Germinal center (tissue), 1 donor: ENCODE measurements at regions not wholly inside any gene's neighbourhood (a gene's known extent, or its start where the extent isn't known, plus 50 kb on each side); places are given as distances from the start of the nearest gene placed in this dataset.
A peak's percentile ranks its signal among the peaks of the same experiment; 100 is the strongest.

Experiments
- DNase-seq: peaks from one replicate; pipeline ENCODE4 v3.0.0; 2012; ENCODE audit warnings: mixed read lengths, low spot score

DNA sequence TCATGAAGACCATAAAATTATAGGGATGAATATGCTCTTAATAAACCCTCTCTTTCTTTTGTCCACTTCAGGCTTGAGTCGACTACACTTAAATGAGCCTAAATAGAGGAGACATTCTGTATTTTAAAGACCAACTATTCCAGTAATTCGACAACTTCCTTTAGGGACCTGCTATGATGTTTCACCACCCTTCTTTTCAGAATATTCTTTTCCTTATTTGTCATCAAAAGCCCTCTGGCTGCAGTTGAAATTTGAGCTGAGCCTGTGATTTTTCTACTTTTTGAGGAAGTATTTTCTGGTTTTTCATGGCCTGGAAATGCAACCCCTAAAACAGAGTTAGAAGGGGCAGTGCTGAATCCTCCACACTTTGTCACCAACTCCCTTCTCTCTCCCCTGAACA lies 287.0 kb downstream of the EPHA4 start:
- DNase-seq: no peak

DNA sequence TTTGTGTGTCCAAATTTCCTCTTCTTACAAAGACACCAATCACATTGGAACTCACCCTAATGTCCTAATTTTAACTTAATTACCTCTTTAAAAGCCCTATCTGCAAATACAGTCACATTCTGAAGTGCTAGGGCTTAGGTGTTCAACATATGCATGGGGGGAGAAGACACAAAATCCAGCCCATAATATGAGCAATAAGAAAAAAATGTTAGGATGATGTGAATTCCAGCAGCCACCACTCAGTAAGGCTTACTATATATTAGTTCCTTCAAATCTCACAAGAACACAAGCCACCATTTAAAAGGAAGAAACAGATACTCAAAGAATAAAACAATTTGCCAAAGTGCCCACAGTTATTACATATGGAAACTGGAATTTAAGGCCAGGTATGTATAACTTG lies 285.7 kb downstream of the EPHA4 start:
- DNase-seq: no peak

GRCh38 chr2:221289389-221289788 lies 282.7 kb downstream of the EPHA4 start:
- no peak for DNase-seq

DNA sequence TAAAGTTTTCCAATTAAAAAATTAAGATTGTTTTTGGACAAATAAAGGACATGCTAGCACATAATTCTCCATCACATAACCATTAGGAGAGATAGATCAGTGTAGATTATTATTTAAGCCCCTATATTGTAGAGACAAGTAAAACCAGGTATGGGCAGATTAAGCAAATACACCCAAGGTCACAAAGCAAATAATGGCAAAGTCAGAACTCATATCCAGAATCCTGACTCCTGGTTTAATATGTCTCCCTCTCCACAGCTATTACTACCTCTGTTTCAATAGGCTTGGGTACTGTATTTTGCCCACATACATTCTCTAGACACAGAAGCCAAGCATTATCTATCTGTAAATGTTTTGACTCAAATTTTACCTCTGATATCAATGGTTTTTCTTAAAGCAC lies 282.3 kb downstream of the EPHA4 start:
- no peak for DNase-seq

GRCh38 chr2:221293949-221294742 lies 278.0 kb downstream of the EPHA4 start:
- DNase-seq: peak; percentile 16

DNA sequence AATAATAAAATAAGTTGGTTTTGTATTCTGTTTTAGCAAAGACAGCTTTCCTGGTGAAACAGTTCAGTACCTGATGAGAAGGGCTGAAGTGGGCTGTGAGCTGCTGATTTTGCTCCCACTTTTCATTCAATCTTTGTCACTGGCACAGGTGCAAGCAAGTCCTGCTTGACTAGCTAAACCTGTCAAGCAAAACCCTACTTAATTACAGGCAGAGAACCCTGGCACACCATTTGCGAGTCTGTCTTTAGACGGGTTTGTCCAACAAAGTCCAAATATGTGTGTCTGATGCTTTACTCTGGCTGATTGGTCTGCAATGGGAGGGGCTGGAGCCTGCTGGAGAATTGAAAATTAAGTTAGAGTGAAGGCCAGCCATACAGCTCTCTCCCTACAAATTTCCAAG lies 267.2 kb downstream of the EPHA4 start:
- DNase-seq: no peak

DNA sequence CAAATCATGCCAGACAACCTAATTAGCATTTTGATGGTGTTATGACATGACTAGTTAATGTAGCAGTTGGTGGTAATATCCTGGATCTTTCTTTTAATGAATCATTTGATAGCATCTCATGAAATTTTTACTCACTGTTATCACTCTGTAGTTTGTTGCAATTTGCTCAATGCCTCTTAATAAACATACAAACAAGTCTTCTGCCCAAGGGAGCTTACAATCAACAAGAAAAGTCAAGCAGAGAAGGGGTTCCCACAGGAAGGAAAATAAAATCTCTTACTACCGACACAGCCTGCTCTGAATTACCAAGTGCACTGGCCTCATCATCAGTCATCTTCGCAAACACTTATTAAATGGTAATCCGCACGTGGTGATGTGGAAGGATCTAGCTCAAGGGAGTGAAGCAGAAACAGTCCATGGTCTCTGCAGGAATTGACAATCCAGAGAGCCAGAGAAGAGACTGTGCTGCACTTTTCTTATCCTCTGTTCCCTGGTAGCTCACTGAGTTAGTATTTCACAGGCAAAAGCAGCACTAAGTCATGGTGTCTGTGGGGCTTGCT lies 263.5 kb downstream of the EPHA4 start:
- DNase-seq: no peak

- DNase-seq: no peak
These were observed 262.1 kb downstream of the EPHA4 start for GRCh38 chr2:221309892-221310583.

GRCh38 chr2:221310730-221311129 lies 261.4 kb downstream of the EPHA4 start:
- DNase-seq: no peak

DNA sequence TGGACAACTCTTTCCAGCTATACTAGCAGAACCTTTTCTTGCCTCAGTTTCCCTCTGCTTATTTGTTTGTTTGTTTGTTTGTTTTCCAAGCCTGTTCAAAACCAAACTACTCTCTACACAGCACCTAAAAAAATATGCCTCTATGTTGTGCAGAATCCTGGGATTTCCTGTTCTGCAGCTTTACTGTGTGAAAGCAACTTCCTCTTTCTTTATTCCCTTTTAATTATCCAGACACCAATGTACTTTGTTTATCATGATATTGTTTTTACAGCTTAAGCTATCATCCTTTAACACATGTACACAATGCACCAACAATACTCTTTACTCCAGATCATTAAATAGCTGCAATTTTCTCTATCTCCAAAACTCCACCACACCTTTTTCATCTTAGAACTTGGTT lies 259.5 kb downstream of the EPHA4 start:
- no peak for DNase-seq

DNA sequence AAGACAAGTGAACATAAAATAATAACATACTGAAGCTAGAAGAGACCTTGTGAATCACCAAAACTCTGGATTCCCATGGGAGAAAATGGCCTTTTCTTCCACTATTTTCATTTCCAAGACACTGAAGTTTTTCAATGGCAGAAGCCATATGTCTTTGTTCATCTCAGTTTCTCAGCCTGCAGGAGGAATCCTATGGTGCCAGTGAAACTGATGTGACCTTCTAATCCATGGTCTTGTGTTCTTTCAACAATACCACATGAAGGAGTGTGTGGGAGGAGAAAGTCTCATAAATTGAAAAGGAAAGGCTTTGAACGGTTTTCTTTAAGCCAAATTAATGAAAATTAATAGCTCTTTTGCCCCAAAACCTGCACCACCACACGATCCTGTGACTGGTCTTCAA lies 257.3 kb downstream of the EPHA4 start:
- no peak for DNase-seq

DNA sequence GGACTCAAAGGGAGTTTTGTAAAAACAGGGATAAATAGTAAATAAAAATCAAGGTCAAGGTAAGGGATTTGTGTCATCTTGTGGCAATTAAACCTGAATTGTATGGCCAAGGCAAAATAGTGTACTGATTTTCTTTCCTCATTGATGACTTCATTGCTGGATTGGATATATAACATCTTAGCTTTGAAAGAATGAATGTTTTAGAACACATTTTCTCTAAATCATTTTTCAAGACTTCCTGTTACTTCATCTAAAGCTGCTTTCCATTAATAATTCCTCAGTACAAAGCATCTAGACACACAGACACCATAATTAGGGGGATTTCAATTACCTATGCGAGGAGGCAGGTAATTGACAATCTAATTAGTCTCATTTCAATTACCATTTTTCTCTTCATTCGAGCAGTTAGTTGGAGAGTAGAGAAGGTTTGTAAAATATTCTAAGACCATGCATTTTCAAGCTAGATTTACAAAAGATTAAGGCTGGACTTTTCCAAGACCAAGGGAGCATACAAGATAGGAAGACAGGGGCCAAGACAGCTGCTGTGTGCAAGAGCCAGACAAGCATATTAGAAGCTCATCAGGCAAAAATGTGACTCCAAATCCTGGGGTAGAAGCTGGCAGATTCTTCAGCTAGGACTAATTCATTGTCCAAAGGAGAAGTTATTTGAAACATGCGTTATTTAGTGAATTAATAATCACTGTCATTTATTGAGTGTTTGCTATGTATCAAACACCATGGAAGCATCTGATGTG lies 253.6 kb downstream of the EPHA4 start:
- DNase-seq: no peak

GRCh38 chr2:221322741-221323140 lies 249.4 kb downstream of the EPHA4 start:
- no peak for DNase-seq

DNA sequence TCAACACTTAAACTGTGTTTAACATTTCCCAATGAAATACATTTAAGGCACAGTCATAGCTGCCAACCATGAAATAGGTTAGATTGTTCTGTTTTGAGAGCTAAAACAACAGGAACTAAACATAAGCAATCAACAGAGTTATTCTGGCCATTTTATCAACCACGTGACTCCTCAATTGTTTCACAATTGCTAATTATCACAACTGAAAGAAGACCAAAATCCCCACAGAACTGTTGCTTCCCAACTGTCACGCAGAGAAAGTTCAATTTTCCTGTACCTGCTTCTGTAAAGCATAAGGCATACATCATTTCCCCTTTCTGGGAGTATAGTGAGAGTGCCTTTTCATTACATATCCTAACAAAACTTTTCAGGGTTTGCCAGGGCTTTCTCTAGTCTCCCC lies 248.6 kb downstream of the EPHA4 start:
- DNase-seq: no peak

DNA sequence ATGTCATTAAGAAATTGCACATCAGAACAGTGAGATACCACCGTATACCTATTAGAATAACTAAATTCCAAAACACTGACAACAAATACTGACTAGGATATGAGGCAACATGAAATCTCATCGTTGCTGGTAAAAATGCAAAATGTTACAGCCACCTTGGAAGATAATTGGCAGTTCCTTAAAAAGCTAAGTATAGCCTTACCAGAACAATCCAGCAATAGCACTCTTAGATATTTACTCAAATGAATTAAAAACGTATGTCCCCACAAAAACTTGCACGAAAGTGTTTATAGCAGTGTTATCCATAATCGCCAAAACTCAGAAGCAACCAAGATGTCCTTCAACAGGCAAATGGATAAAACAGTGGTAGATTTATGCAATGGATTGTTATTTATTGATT lies 241.7 kb downstream of the EPHA4 start:
- no peak for DNase-seq

DNA sequence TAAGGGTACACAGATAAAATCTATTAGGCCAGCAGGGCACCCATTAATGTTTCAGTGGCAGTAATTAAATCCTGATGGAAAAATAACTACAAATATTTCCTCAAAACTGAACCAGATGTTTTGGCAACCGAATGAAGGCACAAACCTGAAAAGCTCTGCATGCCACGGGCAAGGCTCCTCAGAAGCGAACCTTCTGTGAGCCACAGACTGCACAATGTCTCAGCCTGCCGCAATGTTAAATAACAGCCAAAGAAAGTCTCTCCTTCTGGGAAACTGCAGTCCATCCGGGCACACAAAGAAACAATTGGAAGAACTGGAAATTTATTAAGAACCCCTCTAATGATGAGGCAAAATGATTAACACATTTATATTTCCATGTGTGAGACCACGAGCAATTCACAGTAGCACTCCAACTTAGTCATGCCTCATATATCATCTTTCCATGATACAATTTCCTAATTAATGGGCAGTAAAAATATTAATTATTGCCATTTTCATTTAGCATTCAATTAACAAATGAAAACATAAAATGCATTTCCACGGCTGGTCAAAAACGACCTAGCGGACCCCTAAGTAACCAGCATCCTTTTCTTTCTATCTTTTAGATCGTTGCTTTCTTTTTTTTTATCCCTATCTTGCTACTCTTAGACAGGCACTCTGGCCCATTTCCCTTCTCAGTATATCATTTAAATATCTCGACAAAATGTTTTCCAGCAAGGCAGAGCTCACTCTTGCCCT lies 237.5 kb downstream of the EPHA4 start:
- no peak for DNase-seq

DNA sequence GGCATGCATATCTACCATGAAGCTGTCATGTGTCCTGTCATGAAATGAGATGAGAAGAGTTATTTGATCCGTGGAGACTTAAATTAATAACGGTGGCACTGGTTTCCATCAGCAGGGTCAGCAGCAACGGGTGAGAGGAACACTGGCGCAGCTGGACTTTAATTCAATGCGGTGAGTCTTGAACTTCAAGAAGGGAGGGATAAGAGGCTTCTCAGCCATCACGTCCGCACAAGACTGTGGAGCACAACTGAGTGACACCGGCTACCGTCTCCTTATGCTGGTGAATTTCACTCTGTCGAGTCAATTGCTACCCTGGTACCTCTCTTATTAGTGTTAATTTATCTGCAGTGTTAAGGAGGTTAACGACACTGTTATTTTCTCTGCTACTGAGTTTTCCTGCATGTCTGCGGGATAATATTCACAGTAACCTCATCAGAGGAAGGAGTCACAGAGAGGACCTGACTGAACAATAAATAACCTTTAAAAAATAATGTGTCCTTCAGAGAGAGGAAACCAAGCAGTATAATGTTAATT lies 236.8 kb downstream of the EPHA4 start:
- DNase-seq: no peak

- DNase-seq: no peak
These were observed 235.1 kb downstream of the EPHA4 start for GRCh38 chr2:221336967-221337366.

- no peak for DNase-seq
These were observed 234.0 kb downstream of the EPHA4 start for GRCh38 chr2:221337957-221338685.

GRCh38 chr2:221342388-221342787 lies 229.7 kb downstream of the EPHA4 start:
- DNase-seq: no peak

- no peak for DNase-seq
These were observed 228.6 kb downstream of the EPHA4 start for GRCh38 chr2:221343524-221343923.
